LHCN-M2 (cell line): ENCODE measurements at regions not wholly inside any gene's neighbourhood (a gene's known extent, or its start where the extent isn't known, plus 50 kb on each side); places are given as distances from the start of the nearest gene placed in this dataset.

ENCODE experiments used
- DNase-seq: peaks from one replicate; pipeline ENCODE4 v3.0.0-alpha.2; 2012; ENCODE audit warnings: low read depth

DNA sequence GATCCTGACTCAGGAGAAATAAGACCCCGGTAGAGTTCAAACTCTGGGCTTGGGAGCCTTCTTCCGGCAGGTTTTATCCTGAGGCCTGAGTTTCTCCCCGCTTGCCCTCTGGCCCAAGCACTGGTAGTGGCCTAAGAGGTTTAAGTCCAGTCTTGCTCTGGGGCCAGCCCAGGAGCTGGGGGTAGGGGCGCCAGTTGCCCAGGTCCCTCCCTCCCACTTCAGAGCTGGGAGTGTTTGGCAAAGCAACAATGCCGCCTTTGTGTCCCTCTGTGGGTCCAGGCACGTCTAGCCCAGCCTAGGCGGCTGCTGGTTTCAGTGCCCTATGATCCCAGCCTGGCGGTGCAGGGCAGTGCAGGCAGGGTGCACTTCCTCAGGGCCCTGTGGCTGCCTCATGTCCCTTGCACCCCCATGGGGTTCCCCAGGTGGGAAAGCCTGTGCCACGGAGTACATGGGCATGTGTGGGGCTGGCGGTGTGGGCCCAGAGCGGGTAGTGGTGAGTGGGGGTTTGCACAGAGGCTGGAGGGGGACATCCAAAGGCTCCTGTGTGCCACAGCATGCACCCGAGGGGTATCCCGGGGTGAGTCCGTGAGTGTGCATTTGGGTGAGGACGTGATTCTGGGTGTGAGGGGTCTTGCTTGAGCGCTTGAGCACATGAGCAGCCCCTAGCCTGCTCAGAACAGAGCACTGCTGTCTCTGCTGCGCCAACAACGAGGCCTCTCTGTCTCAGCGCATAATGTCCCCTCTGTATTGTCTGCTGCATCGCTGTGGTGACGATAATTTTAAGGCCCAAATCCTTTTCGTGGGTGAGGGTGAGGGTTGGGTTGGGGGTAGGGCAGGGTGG is 61.7 kb upstream of the PSD2 start:
- DNase-seq: no peak

DNA sequence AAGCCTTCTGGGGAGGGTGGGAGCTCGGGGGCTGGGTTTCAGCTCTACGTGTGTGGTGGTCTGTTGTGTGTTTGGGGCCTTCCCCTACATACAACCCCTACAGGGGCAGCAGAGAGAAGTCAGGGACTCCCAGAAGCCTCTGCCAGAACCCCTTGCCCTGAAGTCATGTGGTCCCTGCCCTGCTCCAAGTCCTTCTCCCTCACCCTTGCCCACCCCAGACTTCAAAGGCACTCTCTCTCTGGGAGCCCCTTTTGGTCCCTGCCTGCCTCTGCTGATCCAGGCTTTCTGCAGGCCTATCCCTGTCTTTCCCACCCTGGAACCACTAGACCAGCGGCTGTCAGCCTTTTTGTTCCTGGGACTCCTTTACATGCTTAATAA is 61.1 kb upstream of the PSD2 start:
- DNase-seq: no peak

DNA sequence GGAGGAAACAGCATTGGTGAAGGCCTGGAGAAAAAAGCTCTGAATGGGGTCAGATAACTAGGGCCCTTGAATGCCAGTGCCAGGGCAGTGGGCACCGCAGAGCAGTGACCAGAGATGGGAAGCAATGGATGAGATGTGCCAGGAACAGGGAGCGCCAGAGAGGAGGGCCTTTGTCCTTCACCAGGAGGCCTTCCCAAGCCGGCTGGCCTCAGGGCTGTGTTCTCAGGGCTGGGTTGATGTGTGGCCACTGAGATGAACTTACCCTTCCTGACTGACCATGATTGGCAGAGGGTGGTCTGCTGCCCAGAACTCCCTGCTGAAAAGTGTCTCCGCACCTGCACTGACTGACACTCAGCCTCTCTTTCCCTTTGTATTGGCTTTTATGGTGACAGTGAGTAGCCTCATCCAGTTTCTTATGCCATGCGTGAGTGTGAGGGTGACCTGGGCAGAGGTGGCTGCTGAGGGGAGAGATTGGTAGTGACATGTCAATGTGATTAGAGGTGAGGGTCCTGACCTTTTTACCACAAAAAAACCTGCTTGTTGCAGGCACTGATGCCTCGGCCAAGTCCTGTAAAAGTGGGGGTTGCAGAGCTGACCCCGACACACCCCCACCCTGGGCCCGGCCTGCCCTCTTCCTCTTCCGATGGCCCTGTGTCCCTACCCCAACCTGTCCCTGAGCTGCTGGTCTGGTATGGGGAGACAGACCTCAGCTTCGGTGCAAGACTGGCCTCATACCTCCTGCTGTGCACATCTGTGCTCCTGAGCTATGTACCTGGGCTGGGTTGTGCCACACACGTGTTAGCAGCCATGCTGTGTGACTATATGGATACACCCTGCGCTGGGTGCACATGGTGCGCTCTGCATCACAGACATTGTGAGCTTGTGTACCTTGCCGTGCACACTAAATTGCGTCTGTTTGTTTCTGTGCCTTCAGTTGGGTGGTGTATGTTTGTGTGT is 57.1 kb upstream of the PSD2 start:
- no peak for DNase-seq

DNA sequence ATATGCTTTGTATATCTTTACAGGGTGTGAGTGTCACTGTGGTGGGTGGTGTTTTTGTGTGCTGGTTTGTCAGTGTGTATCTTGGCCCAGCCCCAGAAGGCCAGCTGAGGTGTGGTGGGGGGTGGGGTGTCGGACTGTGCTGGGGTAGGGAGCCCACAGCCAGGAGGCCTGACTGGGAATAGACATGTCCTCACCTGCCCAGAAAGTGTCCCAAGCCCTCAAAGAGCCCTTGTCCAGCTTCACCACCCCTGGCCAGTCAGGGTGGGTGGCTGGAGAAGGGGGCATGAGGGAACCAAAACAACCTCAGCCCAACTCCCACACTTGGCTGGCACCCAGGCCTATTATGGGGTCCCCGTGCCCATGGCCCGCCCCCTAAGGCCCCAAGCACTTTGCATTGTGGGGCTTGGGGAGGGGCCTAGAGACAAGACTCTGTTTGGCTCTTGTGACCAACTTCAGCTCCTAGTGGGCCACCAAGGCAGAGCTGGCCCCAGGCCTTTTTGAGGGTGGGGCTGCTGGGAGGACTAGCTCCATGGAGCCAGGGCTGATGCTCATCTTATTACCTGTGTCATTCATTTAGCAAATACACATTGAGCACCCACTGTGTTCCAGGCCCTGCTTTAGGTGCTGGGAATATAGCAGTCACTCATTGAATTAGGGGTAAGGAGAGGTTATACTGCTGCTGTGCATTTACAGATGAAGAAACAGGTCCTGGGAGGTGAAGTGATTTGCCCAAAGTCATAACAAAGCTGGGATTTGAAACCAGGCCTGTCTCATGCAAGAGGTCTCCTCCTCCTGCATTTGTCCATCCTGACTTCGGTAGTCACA is 56.2 kb upstream of the PSD2 start:
- no peak for DNase-seq

DNA sequence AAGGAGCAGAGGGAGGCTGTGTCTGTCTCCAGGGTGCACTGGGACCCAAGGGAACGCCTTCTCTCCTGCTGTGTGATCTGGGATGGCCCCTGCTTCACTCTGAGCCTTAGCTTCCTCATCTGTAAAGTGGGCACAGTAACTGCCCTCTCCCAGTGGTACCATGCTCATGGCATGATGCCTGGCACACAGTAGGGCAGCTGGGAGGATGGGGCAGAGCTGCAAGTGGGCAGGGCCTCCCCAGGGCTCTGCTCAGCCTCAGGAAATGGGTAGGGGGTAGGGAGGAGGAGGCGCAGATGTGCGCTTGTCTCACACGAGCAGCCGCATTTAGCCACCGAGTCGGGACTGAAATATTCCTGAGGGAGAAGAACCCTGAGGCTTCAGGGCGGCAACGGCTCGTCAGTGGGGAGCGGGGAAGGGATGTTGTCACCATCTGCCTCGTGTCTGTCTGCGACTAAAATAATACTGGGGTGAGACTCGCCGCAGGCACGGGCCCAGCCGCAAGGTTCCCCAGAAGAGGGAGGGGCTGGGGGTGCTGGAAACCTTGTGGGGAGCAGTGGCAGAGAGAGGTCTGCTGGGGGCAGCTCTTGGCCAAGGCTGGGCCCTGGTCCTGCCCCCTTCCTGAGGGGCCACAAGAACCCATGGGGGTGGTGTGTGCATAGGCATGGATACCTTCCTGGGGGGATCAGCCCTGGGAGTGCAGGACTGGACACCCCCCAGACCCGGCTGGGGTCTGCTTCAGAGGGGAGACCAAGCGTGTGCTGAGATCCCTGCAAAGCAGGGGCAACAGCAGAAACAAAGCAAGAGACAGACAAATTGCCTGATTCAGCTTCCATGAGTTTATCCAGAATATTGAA is 55.2 kb upstream of the PSD2 start:
- DNase-seq: no peak

DNA sequence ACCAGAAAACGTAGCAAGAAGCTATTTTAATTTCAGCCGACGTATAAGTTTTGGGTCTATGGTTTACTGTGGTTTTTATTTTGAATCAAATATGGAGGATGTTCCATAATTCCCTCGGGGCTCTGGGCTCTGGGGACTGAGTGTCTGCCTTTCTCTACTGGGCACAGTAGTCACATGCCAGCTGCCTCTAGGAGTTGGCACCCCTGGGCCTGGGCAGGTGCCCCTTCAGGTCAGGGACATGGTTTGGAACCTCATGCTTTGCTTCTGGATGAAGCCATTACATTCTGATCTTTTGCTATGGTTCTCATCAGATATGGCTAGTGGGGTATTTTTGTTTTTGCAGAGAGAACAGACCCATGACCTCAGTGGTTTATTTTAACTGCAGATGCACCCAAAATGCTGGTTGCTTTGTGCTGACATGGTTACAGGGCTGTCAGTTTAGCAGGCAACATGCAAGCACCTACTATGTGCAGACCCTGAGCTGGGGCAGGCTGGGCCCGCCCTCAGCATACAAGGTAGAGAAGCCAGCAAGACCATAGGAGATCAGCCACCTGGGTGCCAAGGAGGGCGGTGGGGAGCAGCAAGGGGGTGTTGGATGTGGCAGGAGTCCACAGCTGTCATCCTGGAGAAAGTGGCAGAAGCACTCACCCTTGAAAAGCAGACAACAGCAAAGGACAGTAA is 54.5 kb upstream of the PSD2 start:
- DNase-seq: no peak

DNA sequence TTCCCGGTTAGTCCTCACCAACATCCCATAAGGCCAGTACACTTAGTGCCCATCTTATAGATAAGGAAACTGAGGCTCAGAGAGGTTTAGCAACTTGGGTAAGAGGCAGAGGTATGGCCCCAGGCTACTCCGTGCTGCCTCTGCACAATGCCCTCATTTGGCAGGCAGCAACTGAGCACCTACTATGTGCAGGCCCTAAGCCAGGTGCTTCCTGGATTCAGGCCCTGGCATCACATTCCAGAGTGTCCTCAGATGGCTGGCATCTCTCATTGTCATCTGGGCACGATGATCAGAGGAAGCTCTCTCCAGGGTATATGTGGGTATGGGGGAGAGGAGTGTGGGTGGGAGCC is 53.8 kb upstream of the PSD2 start:
- no peak for DNase-seq

DNA sequence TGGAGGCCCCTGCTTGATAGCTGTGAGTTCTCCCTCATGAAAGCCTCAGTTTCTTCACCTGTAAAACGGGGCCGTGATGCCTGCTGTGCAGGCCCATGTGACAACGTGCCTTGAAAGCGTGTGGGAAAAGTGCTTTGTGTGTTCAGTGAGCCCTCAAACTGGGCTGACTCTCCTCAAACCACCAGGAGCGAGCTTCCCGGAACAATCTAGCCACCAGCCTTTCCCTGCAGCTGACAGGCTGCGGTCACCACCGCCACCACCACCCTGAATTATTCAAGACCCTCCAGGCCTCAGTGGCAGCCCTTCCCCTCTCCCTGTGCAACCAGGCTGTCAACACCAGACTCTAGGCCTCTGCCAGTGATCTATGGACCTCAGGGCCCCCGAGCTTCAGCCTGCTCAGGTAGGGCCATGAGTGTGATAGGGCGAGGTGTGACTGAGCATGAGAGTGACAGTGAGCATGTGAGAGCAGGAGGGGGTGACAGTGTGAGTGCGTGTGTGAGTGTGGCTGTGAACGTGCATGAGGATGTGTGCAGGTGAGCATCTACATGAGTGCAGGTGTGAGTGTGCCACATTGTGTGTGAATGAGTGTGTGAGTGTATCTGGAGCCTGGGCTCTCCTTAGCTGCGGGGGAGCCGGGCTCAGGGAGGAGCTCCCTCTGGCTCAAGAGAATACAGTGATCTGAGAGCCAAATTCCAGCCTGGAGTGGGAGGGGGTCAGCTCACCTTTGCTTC is 53.3 kb upstream of the PSD2 start:
- DNase-seq: no peak

DNA sequence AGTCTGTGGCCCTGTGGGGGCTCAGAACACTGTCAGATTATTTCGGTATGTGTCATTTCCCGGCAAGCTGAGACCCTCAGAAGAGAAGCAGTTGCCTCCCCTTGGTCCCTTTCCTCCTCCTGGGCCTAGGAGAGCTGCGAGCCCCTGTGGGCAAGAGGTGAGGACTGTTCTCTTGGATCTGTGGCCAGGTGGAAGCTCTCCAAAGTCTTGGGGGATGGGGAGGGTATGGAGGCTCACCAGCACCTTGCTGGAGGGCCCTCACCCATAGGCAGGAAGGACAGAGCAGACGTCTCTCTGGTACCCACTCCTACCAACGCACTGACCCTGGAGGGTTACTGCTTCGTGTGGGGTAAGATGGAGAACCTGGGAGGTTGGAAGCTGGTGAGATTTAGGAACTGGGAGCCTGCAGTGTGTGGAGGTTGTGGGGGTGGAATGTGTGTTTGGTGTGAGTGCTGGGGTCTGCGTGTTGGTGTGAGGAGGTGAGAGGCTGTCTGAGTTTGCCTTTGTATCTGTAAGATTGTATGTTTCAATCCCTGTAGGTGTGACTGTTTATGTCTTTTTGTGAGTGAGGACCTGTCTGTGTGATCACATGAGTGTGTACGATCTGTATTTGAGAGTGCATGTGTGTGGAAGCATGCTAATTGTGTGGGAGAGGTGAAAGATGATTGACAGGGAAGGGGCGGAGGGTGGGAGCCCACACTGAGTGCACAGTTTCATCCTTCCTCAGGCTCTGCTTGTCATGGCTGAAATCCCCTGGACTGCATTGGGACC is 52.4 kb upstream of the PSD2 start:
- DNase-seq: no peak

DNA sequence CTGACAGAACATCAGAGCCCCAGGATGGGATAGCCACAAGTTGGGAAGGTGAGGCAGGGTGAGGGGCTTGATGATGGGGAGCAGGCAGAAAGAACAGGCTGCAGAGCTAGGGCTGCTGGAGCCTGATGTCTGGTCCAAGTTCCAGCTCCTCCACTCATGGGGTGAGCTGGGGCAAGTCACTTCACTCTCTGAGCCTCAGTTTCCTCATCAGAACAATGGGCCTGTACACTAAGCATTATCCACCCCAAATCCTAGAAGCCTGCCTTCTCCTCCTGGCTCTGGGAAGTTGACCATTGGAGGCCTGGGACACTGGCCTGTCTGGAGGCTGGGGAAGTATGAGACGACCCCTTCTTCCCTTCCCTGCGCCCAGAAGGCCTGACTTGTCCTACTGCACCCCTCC is 51.8 kb upstream of the PSD2 start:
- DNase-seq: no peak

DNA sequence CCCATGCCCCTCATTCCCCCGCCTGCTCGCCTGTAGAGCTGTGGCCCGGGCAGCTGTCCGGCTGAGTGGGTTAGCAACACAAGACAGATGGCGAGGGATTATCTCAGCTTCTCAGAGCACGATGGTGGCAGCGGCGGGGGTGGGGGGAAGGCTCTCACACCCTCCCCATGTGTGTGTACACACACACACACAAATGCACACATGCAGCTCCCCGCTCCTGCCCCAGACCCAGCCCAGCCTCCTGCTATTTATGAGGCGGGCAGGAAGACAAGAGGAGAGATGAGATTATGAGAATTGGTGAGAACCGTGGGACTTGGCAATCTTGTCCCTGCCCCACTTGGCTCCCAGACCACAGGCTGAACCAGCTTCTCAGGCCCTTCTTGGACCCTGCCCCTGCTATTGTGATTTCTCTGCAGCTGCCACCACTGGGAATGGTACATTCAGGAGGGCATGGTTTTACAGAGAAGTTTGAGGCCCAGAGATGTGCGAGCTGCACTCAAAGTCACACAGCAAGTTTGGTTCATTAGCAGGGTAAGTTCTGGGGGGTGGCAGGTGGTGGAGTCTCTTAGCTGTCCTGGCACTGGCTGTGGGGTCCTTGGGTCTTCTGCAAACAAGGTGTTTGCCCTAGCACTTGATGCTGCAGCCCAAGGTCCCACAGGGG is 51.0 kb upstream of the PSD2 start:
- DNase-seq: peak; percentile 68

DNA sequence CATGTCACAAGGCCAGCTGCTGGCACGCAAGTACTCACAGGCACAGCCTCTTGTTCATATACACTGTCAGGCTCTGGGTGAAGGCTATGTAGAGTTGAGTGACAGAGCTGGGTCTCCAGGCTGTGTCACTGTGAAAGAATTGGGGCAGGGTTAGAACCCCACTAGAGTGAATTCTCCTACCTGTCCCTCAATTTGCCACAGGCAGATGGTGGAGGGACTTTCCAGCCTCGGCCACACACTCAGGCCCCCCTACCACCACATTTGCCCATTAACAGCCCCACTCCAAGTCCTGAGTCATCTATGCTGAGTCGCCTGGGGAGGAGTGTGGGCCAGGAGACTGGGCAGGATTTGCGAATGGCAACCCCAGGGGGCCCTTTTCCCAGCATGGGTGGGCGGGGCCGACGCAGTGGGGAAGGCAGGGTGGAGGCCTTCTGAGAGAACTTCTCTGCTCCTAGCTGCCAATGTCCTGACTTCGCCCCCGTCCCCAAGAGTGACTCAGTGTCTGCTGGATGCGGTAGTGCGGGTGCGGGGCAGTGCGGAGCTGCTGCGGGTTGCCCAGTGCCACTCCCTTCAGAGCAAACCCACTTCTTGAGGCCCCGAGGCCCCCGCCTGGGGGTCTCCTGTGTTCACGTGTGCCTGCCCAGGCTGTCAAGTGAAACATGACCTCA is 50.3 kb upstream of the PSD2 start:
- DNase-seq: peak; percentile 82

DNA sequence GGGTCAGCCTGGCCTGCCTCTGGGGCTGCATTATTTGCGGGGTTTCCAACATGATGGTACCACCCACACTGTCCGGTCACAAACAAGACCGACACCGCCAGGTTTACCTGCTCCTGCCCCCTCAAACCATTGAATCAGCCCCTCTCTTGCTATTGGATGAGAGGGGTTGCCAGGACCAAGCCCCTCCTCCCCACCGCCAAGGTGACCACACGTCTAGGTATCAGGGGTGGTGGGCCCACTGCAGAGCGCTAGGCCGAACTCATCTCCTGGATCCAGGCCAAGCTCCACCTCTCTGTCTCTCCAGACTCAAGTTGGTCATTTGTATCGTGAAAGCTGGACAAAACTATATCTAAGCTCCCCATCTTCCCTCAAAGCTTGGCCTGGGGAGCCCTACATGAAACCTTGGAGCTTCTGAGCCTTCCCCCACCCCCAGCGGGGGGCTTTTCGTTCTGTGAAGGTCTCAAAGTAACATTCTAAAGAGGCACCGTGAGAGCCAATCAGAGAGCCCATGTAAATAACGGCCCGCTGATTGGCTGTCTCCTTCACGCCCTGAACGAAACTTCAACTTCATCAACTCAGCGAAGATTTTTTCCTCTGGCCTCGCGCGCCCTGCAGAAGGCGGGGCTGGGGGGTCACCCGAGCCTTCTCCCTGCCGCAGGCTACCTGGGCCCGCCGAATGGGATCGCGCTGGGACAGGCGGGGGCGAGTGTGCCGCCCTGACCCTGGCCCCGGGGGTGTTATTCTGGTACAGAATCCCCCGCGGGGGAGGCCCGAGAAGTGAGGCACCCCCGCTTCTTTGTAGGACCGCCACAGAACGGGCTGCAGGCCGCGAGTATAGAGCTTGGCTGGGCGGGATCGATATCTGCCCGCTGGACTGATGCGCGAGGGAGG is 49.6 kb upstream of the PSD2 start:
- peak; percentile 71 for DNase-seq
